Fibroblast of lung (primary cell): ENCODE measurements at regions not wholly inside any gene's neighbourhood (a gene's known extent, or its start where the extent isn't known, plus 50 kb on each side); places are given as distances from the start of the nearest gene placed in this dataset.

Experiments used
- DNase-seq, 2 donors: peaks; one replicate each; pipeline versions ENCODE4 v3.0.0 to v3.0.0-alpha.2; 2010; ENCODE audit warnings: low read depth in 2 of 2
- H2AFZ ChIP-seq: 2 replicates; pipeline ENCODE4 v1.5.1; 2012; ENCODE audit warnings: low read length, control low read depth, inconsistent platforms
- H3K27ac ChIP-seq: 2 replicates; pipeline ENCODE4 v1.5.1; 2011; ENCODE audit warnings: low read length, control low read depth; ENCODE audit not compliant: insufficient read depth
- H3K27me3 ChIP-seq: 2 replicates; pipeline ENCODE4 v1.5.1; 2011; ENCODE audit warnings: mild to moderate bottlenecking, low read length; ENCODE audit not compliant: control insufficient read depth, insufficient read depth
- H3K36me3 ChIP-seq: 2 replicates; pipeline ENCODE4 v1.5.1; 2011; ENCODE audit warnings: low read length; ENCODE audit not compliant: control insufficient read depth, insufficient read depth
- H3K4me1 ChIP-seq: 2 replicates; pipeline ENCODE4 v1.5.1; 2011; ENCODE audit warnings: low read length; ENCODE audit not compliant: control insufficient read depth, insufficient read depth; ENCODE audit errors: extremely low read depth
- H3K4me2 ChIP-seq: 2 replicates; pipeline ENCODE4 v1.5.1; 2011; ENCODE audit warnings: low read length, control low read depth; ENCODE audit not compliant: insufficient read depth; ENCODE audit errors: extremely low read depth
- H3K4me3 ChIP-seq, 4 experiments: fragments of 200-600 bp in 1 of 4; sonication (generic) in 1 of 4; replicated peaks in 1 of 4; 2 replicates each; pipeline ENCODE4 v1.5.1; 2011 to 2016; ENCODE audit warnings: low read length in 4 of 4, low read depth in 3 of 4, mild to moderate bottlenecking in 3 of 4, control low read depth in 2 of 4, inconsistent platforms in 1 of 4, mixed read lengths in 1 of 4; ENCODE audit not compliant: insufficient read depth in 1 of 4; ENCODE audit errors: control extremely low read depth in 1 of 4
- H3K79me2 ChIP-seq: 2 replicates; pipeline ENCODE4 v1.5.1; 2012; ENCODE audit warnings: mild to moderate bottlenecking, low read length, inconsistent platforms; ENCODE audit not compliant: control insufficient read depth, insufficient read depth
- H3K9ac ChIP-seq: 2 replicates; pipeline ENCODE4 v1.5.1; 2011; ENCODE audit warnings: mild to moderate bottlenecking, low read length, control low read depth; ENCODE audit not compliant: insufficient read depth
- H3K9me3 ChIP-seq: 2 replicates; pipeline ENCODE4 v1.5.1; 2012; ENCODE audit warnings: low read depth, low read length; ENCODE audit not compliant: control insufficient read depth, insufficient read depth
- H4K20me1 ChIP-seq: 2 replicates; pipeline ENCODE4 v1.5.1; 2011; ENCODE audit warnings: low read length; ENCODE audit not compliant: control insufficient read depth, insufficient read depth; ENCODE audit errors: extremely low read depth
- CTCF ChIP-seq, 2 donors: IDR thresholded peaks in 1 of 2; conservative IDR thresholded peaks in 1 of 2; 1 replicate in 1 of 2; 2 replicates in 1 of 2; pipeline ENCODE4 v1.5.1; 2011 to 2012; ENCODE audit warnings: low read length in 2 of 2, control low read depth in 1 of 2, inconsistent platforms in 1 of 2, low read depth in 1 of 2, mild to moderate bottlenecking in 1 of 2
- EZH2 ChIP-seq: IDR thresholded peaks from 2 replicates; pipeline ENCODE4 v1.5.1; 2012; ENCODE audit warnings: low read length, control low read depth, mild to moderate bottlenecking; ENCODE audit errors: missing control alignments

GRCh38 chr21:16563116-16563515 is 833.3 kb downstream of the USP25 start:
- no peaks in the 10 kb centered on the region for H3K9me3 ChIP-seq
- no peaks in the 10 kb centered on the region for H3K4me1 ChIP-seq
- H3K4me3 ChIP-seq = no peak overlapping the region
- no peak overlapping the region for H3K9ac ChIP-seq
- H3K27ac ChIP-seq = no peak overlapping the region
- H2AFZ ChIP-seq = no peak overlapping the region
- H3K27me3 ChIP-seq = no peaks in the 10 kb centered on the region
- no peak for TF ChIP-seq EZH2
- TF ChIP-seq CTCF (conservative IDR thresholded peaks at IDR 0.05 in 1 of 2, IDR thresholded peaks at IDR 0.05 in 1 of 2; ENCODE audit: low read depth in 1 of 2, low read length in 2 of 2) = no peak
- peak in 1 of 2 donors; percentile 32 for DNase-seq
- H3K4me2 ChIP-seq = no peak overlapping the region
- H4K20me1 ChIP-seq = no peaks in the 10 kb centered on the region
- no peaks in the 10 kb centered on the region for H3K36me3 ChIP-seq
- H3K79me2 ChIP-seq = no peaks in the 10 kb centered on the region

GRCh38 chr21:16563795-16564194 is 834.0 kb downstream of the USP25 start:
- Histone ChIP-seq H3K27me3 (no peaks in the 10 kb centered on the region), H2AFZ (no peak overlapping the region), H3K4me3 (no peak overlapping the region), H3K36me3 (no peaks in the 10 kb centered on the region), H3K4me1 (no peaks in the 10 kb centered on the region), H4K20me1 (no peaks in the 10 kb centered on the region), H3K9me3 (no peaks in the 10 kb centered on the region), H3K27ac (no peak overlapping the region), H3K79me2 (no peaks in the 10 kb centered on the region), H3K4me2 (no peak overlapping the region), H3K9ac (no peak overlapping the region)
- TF ChIP-seq EZH2 (no peak), CTCF (conservative IDR thresholded peaks at IDR 0.05 in 1 of 2, IDR thresholded peaks at IDR 0.05 in 1 of 2; ENCODE audit: low read depth in 1 of 2, low read length in 2 of 2) (no peak)
- peak in 1 of 2 donors; percentile 81 for DNase-seq

- Histone ChIP-seq H3K9ac (no peak overlapping the region), H3K4me2 (no peak overlapping the region), H4K20me1 (no peaks in the 10 kb centered on the region), H3K27me3 (no peaks in the 10 kb centered on the region), H3K79me2 (no peaks in the 10 kb centered on the region), H3K4me1 (no peaks in the 10 kb centered on the region), H3K4me3 (no peak overlapping the region), H3K27ac (no peak overlapping the region), H2AFZ (no peak overlapping the region), H3K9me3 (no peaks in the 10 kb centered on the region), H3K36me3 (no peaks in the 10 kb centered on the region)
- TF ChIP-seq CTCF (conservative IDR thresholded peaks at IDR 0.05 in 1 of 2, IDR thresholded peaks at IDR 0.05 in 1 of 2; ENCODE audit: low read depth in 1 of 2, low read length in 2 of 2) (no peak), EZH2 (no peak)
- DNase-seq = no peak
Measured at GRCh38 chr21:16568244-16568643, 838.5 kb downstream of the USP25 start.
